ENCODE measurements at regions not wholly inside any gene's neighbourhood (a gene's known extent, or its start where the extent isn't known, plus 50 kb on each side); places are given as distances from the start of the nearest gene placed in this dataset.
"Not testable (repeated sequence)": the region's sequence is repeated elsewhere in the genome, so short reads cannot be mapped to it uniquely, and the experiment has no call there.

- DNase-seq: no peak
Measured at GRCh38 chr13:65112123-65112522, 2118.0 kb downstream of the PCDH9 start.

- DNase-seq: no peak
Measured at GRCh38 chr13:65111223-65111622, 2118.9 kb downstream of the PCDH9 start.

GRCh38 chr13:65104436-65104835 is 2125.7 kb downstream of the PCDH9 start:
- not testable (repeated sequence) for DNase-seq

GRCh38 chr13:65103351-65103750 is 2126.8 kb downstream of the PCDH9 start:
- no peak for DNase-seq

- DNase-seq: no peak
Measured at GRCh38 chr13:65095161-65096082, 2134.7 kb downstream of the PCDH9 start.

- no peak for DNase-seq
Measured at GRCh38 chr13:65093357-65093756, 2136.8 kb downstream of the PCDH9 start.

- no peak for DNase-seq
Measured at GRCh38 chr13:65091031-65091430, 2139.1 kb downstream of the PCDH9 start.

GRCh38 chr13:65090186-65090585 is 2139.9 kb downstream of the PCDH9 start:
- DNase-seq: no peak

GRCh38 chr13:65088906-65089305 is 2141.2 kb downstream of the PCDH9 start:
- no peak for DNase-seq

- no peak for DNase-seq
Measured at GRCh38 chr13:65085977-65086376, 2144.2 kb downstream of the PCDH9 start.

GRCh38 chr13:65074248-65074647 is 2155.9 kb downstream of the PCDH9 start:
- DNase-seq: no peak

GRCh38 chr13:65064967-65065366 is 2165.2 kb downstream of the PCDH9 start:
- DNase-seq: no peak

GRCh38 chr13:65063753-65064152 is 2166.4 kb downstream of the PCDH9 start:
- no peak for DNase-seq

- no peak for DNase-seq
Measured at GRCh38 chr13:65057986-65058385, 2172.2 kb downstream of the PCDH9 start.

- no peak for DNase-seq
Measured at GRCh38 chr13:65054277-65054676, 2175.9 kb downstream of the PCDH9 start.

GRCh38 chr13:65036999-65037398 is 2193.1 kb downstream of the PCDH9 start:
- DNase-seq: no peak

GRCh38 chr13:65035302-65035701 is 2194.8 kb downstream of the PCDH9 start:
- DNase-seq: no peak

- DNase-seq: no peak
Measured at GRCh38 chr13:65034266-65034665, 2195.9 kb downstream of the PCDH9 start.

- no peak for DNase-seq
Measured at GRCh38 chr13:65032825-65033224, 2197.3 kb downstream of the PCDH9 start.

GRCh38 chr13:65028101-65028500 is 2202.0 kb downstream of the PCDH9 start:
- DNase-seq: no peak

- DNase-seq: no peak
Measured at GRCh38 chr13:65026505-65026904, 2203.6 kb downstream of the PCDH9 start.

- no peak for DNase-seq
Measured at GRCh38 chr13:65011378-65011777, 2218.8 kb downstream of the PCDH9 start.

GRCh38 chr13:64997438-64997837 is 2232.7 kb downstream of the PCDH9 start:
- DNase-seq: no peak

- DNase-seq: no peak
Measured at GRCh38 chr13:64993514-64994164, 2236.5 kb downstream of the PCDH9 start.
